HCT116 (cell line): ENCODE measurements at regions not wholly inside any gene's neighbourhood (a gene's known extent, or its start where the extent isn't known, plus 50 kb on each side); places are given as distances from the start of the nearest gene placed in this dataset.

ENCODE experiments used
- ATAC-seq: fragments of 200-7000 bp; cut with Tn5 transposase; 2 replicates; pipeline ENCODE4 v1.9.1; 2020; ENCODE audit warnings: mild to moderate bottlenecking, moderate library complexity
- BruUV-seq: library from RNA; stranded (reverse); fragments of 400-500 nt; replicated peaks from 2 replicates; lab custom pipeline; 2021; lab: Mats Ljungman, UMichigan
- CTCF ChIA-PET: fragments of 300-600 bp; sonication (Branson Sonifier 250); formaldehyde crosslinking; loops from one replicate; lab custom pipeline; 2021; ENCODE audit warnings: antibody characterized with exemption; lab: Charles Lee
- POLR2A ChIA-PET: fragments of 300-600, 350-600 bp; sonication (Branson Sonifier 250); formaldehyde crosslinking; loops from one replicate; lab custom pipeline; 2021; ENCODE audit warnings: antibody characterized with exemption; lab: Charles Lee
- RAD21 ChIA-PET, 2 experiments: fragments of 300-600 bp; sonication (Branson Sonifier 250); formaldehyde crosslinking; loops; one replicate each; lab custom pipeline; 2023; ENCODE audit warnings: low total read pairs in 2 of 2; ENCODE audit not compliant: uncharacterized antibody in 2 of 2, unreplicated experiment in 2 of 2, low non-redundant PET in 1 of 2; lab: Charles Lee
- DNase-seq: peaks from one replicate; pipeline ENCODE4 v3.0.0-alpha.2; 2010; ENCODE audit warnings: low read depth, low spot score
- H2AFZ ChIP-seq: fragments of 200-600 bp; shearing (Covaris generic), sonication (generic); 2 replicates; pipeline ENCODE4 v1.6.1; 2017; ENCODE audit warnings: low read depth, mixed run types, mixed read lengths, antibody characterized with exemption, low read length; ENCODE audit not compliant: poor library complexity, severe bottlenecking
- H3K27ac ChIP-seq: 2 replicates; pipeline ENCODE4 v1.5.1; 2012; ENCODE audit warnings: low read depth, low read length
- H3K27me3 ChIP-seq: fragments of 200-600 bp; sonication (generic); 2 replicates; pipeline ENCODE4 v1.6.1; 2016; ENCODE audit warnings: mixed run types, low read length, mixed read lengths; ENCODE audit not compliant: insufficient read depth
- H3K36me3 ChIP-seq, 2 experiments: fragments of 200-500 bp in 1 of 2; fragments of 200-600 bp in 1 of 2; sonication (Bioruptor generic) in 1 of 2; sonication (generic) in 1 of 2; 2 replicates each; pipeline versions ENCODE4 v1.5.1 to v1.6.1; 2014 to 2016; ENCODE audit warnings: low read length in 2 of 2, inconsistent platforms in 1 of 2, mixed read lengths in 1 of 2, mixed run types in 1 of 2; ENCODE audit not compliant: insufficient read depth in 2 of 2, control insufficient read depth in 1 of 2
- H3K4me1 ChIP-seq, 2 experiments: fragments of 200-600 bp in 1 of 2; sonication (generic) in 1 of 2; 2 replicates each; pipeline versions ENCODE4 v1.5.1 to v1.6.1; 2012 to 2017; ENCODE audit warnings: low read length in 2 of 2, inconsistent platforms in 1 of 2, mild to moderate bottlenecking in 1 of 2, mixed read lengths in 1 of 2, mixed run types in 1 of 2, moderate library complexity in 1 of 2; ENCODE audit not compliant: insufficient read depth in 2 of 2, control insufficient read depth in 1 of 2
- H3K4me2 ChIP-seq: fragments of 200-600 bp; sonication (generic); 2 replicates; pipeline ENCODE4 v1.6.1; 2017; ENCODE audit warnings: mixed run types, low read length, mixed read lengths
- H3K4me3 ChIP-seq, 2 experiments: fragments of 200-600 bp in 1 of 2; sonication (generic) in 1 of 2; replicated peaks in 1 of 2; 2 replicates each; pipeline ENCODE4 v1.5.1; 2011 to 2016; ENCODE audit warnings: low read length in 2 of 2, control low read depth in 1 of 2, low read depth in 1 of 2, mild to moderate bottlenecking in 1 of 2, mixed read lengths in 1 of 2, mixed run types in 1 of 2
- H3K79me2 ChIP-seq: fragments of 200-600 bp; sonication (generic); 2 replicates; pipeline ENCODE4 v1.6.1; 2017; ENCODE audit warnings: mild to moderate bottlenecking, mixed run types, low read length, moderate library complexity, mixed read lengths; ENCODE audit not compliant: insufficient read depth
- H3K9ac ChIP-seq: fragments of 200-600 bp; sonication (generic); 2 replicates; pipeline ENCODE4 v1.6.1; 2016; ENCODE audit warnings: low read length, mixed read lengths
- H3K9me2 ChIP-seq: fragments of 200-600 bp; sonication (generic), shearing (Covaris generic); 2 replicates; pipeline ENCODE4 v1.6.1; 2017; ENCODE audit warnings: mixed run types, mild to moderate bottlenecking, moderate library complexity; ENCODE audit not compliant: insufficient read depth
- H3K9me3 ChIP-seq, 2 experiments: fragments of 200-500 bp in 1 of 2; fragments of 200-600 bp in 1 of 2; sonication (Bioruptor generic) in 1 of 2; sonication (generic) in 1 of 2; 2 replicates each; pipeline ENCODE4 v1.6.1; 2014 to 2017; ENCODE audit warnings: low read length in 2 of 2, mixed read lengths in 2 of 2, inconsistent platforms in 1 of 2, low read depth in 1 of 2, mild to moderate bottlenecking in 1 of 2, mixed run types in 1 of 2, moderate library complexity in 1 of 2; ENCODE audit not compliant: control insufficient read depth in 1 of 2, insufficient read depth in 1 of 2
- H4K20me1 ChIP-seq: fragments of 200-600 bp; sonication (generic), shearing (Covaris generic); 2 replicates; pipeline ENCODE4 v1.6.1; 2017; ENCODE audit warnings: mixed run types, mild to moderate bottlenecking, moderate library complexity; ENCODE audit not compliant: insufficient read depth
- EGR1 ChIP-seq: IDR thresholded peaks from 2 replicates; pipeline ENCODE4 v1.6.1; 2012; ENCODE audit warnings: low read depth
- ELF1 ChIP-seq: IDR thresholded peaks from 2 replicates; pipeline ENCODE4 v1.6.1; 2012; ENCODE audit warnings: low read depth, borderline replicate concordance
- EZH2 ChIP-seq: fragments of 200-600 bp; sonication (generic); IDR thresholded peaks from 2 replicates; pipeline ENCODE4 v1.6.1; 2017; ENCODE audit warnings: antibody characterized with exemption, mixed run types
- JUND ChIP-seq: IDR thresholded peaks from 2 replicates; pipeline ENCODE4 v1.6.1; 2012
- POLR2AphosphoS5 ChIP-seq: IDR thresholded peaks from 2 replicates; pipeline ENCODE4 v1.6.1; 2011; ENCODE audit warnings: mild to moderate bottlenecking, low read depth, low read length, moderate library complexity
- SP1 ChIP-seq: IDR thresholded peaks from 2 replicates; pipeline ENCODE4 v1.6.1; 2012; ENCODE audit warnings: low read depth
- SRF ChIP-seq: IDR thresholded peaks from 2 replicates; pipeline ENCODE4 v1.6.1; 2012; ENCODE audit warnings: low read depth
- TCF7L2 ChIP-seq: IDR thresholded peaks from 2 replicates; pipeline ENCODE4 v1.7.0; 2011; ENCODE audit warnings: borderline replicate concordance, inconsistent platforms; ENCODE audit not compliant: insufficient read depth, insufficient read length; ENCODE audit errors: extremely low read depth
- YY1 ChIP-seq: IDR thresholded peaks from 2 replicates; pipeline ENCODE4 v1.6.1; 2011; ENCODE audit warnings: low read length, low read depth, moderate library complexity, mild to moderate bottlenecking; ENCODE audit not compliant: insufficient replicate concordance; ENCODE audit errors: extremely low read depth
- ZFX ChIP-seq: fragments of 450-650 bp; IDR thresholded peaks from 2 replicates; pipeline ENCODE4 v1.6.1; 2017
- ZNF274 ChIP-seq: fragments of 200-500 bp; sonication (Bioruptor generic); IDR thresholded peaks from 2 replicates; pipeline ENCODE4 v1.6.1; 2014; ENCODE audit warnings: mild to moderate bottlenecking, low read depth, low read length, inconsistent platforms
- intact Hi-C: fragments of 100-400 bp; cut with micrococcal nuclease; formaldehyde crosslinking; loops from 2 replicates; pipeline ENCODE4 v1.10.0; 2022
- TF ChIP-seq, protein P1 (sequence below), 3 experiments: fragments of 200-600 bp in 1 of 3; sonication (generic) in 1 of 3; IDR thresholded peaks in 2 of 3; conservative IDR thresholded peaks in 1 of 3; 2 replicates each; pipeline ENCODE4 v1.5.1; 2012 to 2017; ENCODE audit warnings: low read depth in 2 of 3, low read length in 2 of 3, antibody characterized with exemption in 1 of 3, borderline replicate concordance in 1 of 3, control low read depth in 1 of 3, mild to moderate bottlenecking in 1 of 3, mixed read lengths in 1 of 3, mixed run types in 1 of 3, moderate library complexity in 1 of 3; ENCODE audit not compliant: insufficient read depth in 1 of 3

DNA sequence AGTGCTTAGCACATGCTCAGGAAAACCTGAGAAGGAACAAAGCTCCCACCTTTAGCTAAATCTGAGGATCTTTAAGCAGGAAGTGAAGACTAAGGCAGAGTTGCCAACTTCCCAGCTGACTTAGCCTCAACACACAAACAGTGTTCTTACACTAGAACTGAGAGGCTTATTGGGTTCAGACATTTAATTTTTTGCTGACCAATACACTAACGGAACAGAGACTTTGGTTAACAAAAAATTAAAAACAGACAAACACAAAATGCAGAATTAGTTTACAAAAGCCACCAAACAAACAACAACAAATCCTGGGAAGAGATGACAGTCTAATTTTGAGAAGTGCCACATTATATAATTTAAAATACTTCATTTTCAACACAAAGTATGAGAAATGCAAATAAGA, 1123.7 kb upstream of the ATXN7L3B start:
- Histone ChIP-seq H3K36me3 (no peaks in the 10 kb centered on the region), H4K20me1 (no peaks in the 10 kb centered on the region), H3K4me3 (no peak overlapping the region), H3K9me2 (no peaks in the 10 kb centered on the region), H2AFZ (no peak overlapping the region), H3K27me3 (no peaks in the 10 kb centered on the region), H3K27ac (no peak overlapping the region), H3K4me1 (no peaks in the 10 kb centered on the region), H3K9me3 (no peaks in the 10 kb centered on the region), H3K9ac (no peak overlapping the region), H3K79me2 (no peaks in the 10 kb centered on the region), H3K4me2 (no peak overlapping the region)
- ChIA-PET POLR2A (no interaction called here), RAD21 (no interaction called here), CTCF (no interaction called here)
- TF ChIP-seq ELF1 (no peak), EGR1 (no peak), YY1 (no peak), POLR2AphosphoS5 (no peak), JUND (no peak), ZNF274 (no peak), SRF (no peak), ZFX (no peak), SP1 (no peak), TCF7L2 (no peak), EZH2 (no peak)
- TF ChIP-seq, protein P1, sequence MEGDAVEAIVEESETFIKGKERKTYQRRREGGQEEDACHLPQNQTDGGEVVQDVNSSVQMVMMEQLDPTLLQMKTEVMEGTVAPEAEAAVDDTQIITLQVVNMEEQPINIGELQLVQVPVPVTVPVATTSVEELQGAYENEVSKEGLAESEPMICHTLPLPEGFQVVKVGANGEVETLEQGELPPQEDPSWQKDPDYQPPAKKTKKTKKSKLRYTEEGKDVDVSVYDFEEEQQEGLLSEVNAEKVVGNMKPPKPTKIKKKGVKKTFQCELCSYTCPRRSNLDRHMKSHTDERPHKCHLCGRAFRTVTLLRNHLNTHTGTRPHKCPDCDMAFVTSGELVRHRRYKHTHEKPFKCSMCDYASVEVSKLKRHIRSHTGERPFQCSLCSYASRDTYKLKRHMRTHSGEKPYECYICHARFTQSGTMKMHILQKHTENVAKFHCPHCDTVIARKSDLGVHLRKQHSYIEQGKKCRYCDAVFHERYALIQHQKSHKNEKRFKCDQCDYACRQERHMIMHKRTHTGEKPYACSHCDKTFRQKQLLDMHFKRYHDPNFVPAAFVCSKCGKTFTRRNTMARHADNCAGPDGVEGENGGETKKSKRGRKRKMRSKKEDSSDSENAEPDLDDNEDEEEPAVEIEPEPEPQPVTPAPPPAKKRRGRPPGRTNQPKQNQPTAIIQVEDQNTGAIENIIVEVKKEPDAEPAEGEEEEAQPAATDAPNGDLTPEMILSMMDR (IDR thresholded peaks at IDR 0.05 in 2 of 3, conservative IDR thresholded peaks at IDR 0.05 in 1 of 3; ENCODE audit: borderline replicate concordance in 1 of 3, insufficient read depth in 1 of 3, low read depth in 2 of 3, low read length in 2 of 3): no peak
- BruUV-seq: no TSS peak
- intact Hi-C loops: no loop called here
- no peak for DNase-seq
- no peak for ATAC-seq
